Stimulated activated naive B cell treated with anti-CD40 and anti-IgM and Interleukin-4, amounts not matched to agents 10 μg/mL and 1 μg/mL and 100 μg/mL, for 72 hours (primary cell): ENCODE measurements at regions not wholly inside any gene's neighbourhood (a gene's known extent, or its start where the extent isn't known, plus 50 kb on each side); places are given as distances from the start of the nearest gene placed in this dataset.

Experiments
- ATAC-seq, 2 donors: fragments of 150-1000 bp; cut with Tn5 transposase; replicated peaks; 2 replicates each; pipeline ENCODE4 v1.10.0; 2021; ENCODE audit warnings: moderate library complexity in 1 of 2
- DNase-seq: peaks from one replicate; pipeline ENCODE4 v3.0.0; 2021
- H3K27ac Mint-ChIP-seq: one replicate; pipeline ENCODE4 v1.8.0; 2022; ENCODE audit warnings: mild to moderate bottlenecking, mixed read lengths
- H3K27me3 Mint-ChIP-seq, 2 donors: one replicate each; pipeline ENCODE4 v1.8.0; 2022; ENCODE audit warnings: mixed read lengths in 2 of 2
- H3K36me3 Mint-ChIP-seq, 2 donors: one replicate each; pipeline ENCODE4 v1.8.0; 2022; ENCODE audit warnings: mixed read lengths in 2 of 2, mild to moderate bottlenecking in 1 of 2
- H3K4me1 Mint-ChIP-seq, 2 donors: one replicate each; pipeline ENCODE4 v1.8.0; 2022; ENCODE audit warnings: mixed read lengths in 2 of 2, mild to moderate bottlenecking in 1 of 2
- H3K4me3 Mint-ChIP-seq, 2 donors: one replicate each; pipeline ENCODE4 v1.8.0; 2022; ENCODE audit warnings: mild to moderate bottlenecking in 2 of 2, mixed read lengths in 2 of 2, moderate library complexity in 1 of 2
- H3K9me3 Mint-ChIP-seq, 2 donors: one replicate each; pipeline ENCODE4 v1.8.0; 2022; ENCODE audit warnings: mixed read lengths in 2 of 2, mild to moderate bottlenecking in 1 of 2

DNA sequence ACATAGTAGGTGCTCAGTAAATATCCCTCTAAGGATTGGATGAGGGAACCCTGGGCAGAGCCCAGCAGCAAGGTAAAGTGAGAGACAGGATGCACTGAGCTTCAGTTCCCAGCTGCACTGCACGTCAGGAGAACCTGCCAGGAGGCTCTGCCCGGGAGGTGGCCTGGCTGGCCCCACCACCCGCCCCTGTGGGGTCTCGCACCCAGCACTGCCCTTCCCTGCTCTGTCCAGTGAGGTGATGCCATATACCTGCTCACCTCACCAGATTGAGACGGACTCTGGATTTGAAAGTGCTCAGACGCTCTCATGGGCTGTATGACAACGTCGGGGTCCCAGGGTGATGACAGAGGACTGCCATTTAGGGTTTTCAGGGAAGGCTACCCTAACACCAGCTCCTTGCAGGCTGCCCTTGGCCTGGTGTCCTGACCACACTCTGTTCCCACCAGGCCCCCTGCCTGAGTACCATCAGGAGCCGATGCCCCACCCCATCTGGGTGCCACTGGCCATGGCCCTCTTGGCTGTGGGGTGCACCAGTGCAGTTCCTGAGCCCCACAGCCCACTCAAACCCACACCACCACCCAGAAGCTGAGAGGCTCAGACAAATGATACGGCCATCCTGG lies 61.7 kb upstream of the FGF3 start:
- Mint-ChIP-seq H3K4me1 (no peaks in the 10 kb centered on the region), H3K9me3 (no peaks in the 10 kb centered on the region), H3K27ac (no peak overlapping the region), H3K4me3 (no peak overlapping the region), H3K36me3 (no peaks in the 10 kb centered on the region), H3K27me3 (peaks cover 16 to 18% of the 10 kb centered on the region in 2 donors)
- no peak for DNase-seq
- ATAC-seq, result no peak

DNA sequence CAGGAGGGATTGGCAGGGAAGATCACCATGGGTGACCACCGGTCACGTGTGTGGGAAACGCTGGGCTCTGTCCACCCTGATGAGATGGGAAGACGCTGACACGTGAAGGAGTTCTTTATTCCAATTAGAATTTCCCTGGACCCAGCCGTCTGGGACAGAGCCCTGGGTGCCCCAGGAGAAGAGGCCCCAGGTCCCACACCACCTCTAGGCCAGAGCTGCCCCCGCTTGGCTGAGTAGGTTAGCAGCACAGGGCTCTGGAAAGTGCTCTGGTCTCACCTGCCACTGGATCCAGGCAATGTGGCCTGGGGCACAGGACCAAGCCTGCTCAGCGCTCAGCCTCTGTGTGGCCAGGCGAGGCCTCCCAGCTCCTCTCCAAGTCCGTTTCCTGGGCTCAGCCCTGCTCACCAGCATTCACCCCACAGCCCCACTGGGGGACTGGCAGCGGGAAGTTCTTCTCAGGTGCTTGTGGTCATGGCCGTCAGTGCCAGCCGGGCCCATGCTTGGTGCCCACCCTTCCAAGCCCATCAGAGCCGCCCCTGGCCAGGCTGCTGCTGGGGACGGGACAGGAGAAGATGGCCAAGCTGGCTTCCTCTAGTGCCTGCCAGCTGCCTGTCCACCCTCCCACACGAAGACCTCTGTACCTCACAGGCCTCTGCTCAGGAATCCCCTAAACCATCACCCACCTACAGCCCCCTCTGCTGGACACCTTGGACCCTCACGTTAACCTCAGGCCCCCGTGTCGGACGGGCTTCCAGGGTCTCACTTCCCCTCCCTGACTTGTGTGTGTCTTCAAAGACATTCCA lies 62.5 kb upstream of the FGF3 start:
- Mint-ChIP-seq H3K4me3 (no peak overlapping the region), H3K36me3 (no peaks in the 10 kb centered on the region), H3K27ac (no peak overlapping the region), H3K9me3 (no peaks in the 10 kb centered on the region), H3K4me1 (no peaks in the 10 kb centered on the region), H3K27me3 (peaks cover 13 to 18% of the 10 kb centered on the region in 2 donors)
- DNase-seq (no peak), ATAC-seq (no peak)

DNA sequence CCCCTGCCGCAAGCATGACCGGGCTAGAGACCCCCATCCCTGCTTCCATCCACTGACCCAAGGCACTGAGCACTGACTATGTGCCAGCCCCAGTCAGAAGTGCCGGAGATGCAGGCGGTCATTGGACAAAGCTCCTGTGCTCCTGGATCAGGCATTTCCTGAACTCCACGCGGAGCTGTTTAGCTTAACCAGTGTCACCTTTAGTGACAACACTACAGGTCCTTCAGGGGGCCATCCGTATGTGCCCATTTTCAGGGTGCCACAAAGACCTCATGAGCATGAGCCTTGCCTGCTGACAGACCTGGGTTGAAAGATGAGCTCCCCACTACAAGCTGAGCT lies 63.0 kb upstream of the FGF3 start:
- Mint-ChIP-seq H3K27me3 (peaks cover 13 to 18% of the 10 kb centered on the region in 2 donors), H3K4me1 (no peaks in the 10 kb centered on the region)

GRCh38 chr11:69883292-69884255 lies 64.4 kb upstream of the FGF3 start:
- Mint-ChIP-seq H3K9me3 (no peaks in the 10 kb centered on the region), H3K4me1 (peaks cover 0 to 4% of the 10 kb centered on the region in 2 donors), H3K36me3 (no peaks in the 10 kb centered on the region), H3K27me3 (peaks cover 17 to 28% of the 10 kb centered on the region in 2 donors), H3K27ac (no peak overlapping the region), H3K4me3 (no peak overlapping the region)
- ATAC-seq (no peak), DNase-seq (no peak)

More for the DNA sequence above, 63.0 kb upstream of the FGF3 start:
- Mint-ChIP-seq H3K36me3 (no peaks in the 10 kb centered on the region), H3K27ac (no peak overlapping the region), H3K4me3 (no peak overlapping the region), H3K9me3 (no peaks in the 10 kb centered on the region)
- DNase-seq (no peak), ATAC-seq (no peak)

- H3K9me3 Mint-ChIP-seq, result no peaks in the 10 kb centered on the region
- no peak for ATAC-seq
- H3K27me3 Mint-ChIP-seq, result peaks cover 19 to 29% of the 10 kb centered on the region in 2 donors
- H3K4me3 Mint-ChIP-seq, result no peak overlapping the region
- no peak overlapping the region for H3K27ac Mint-ChIP-seq
- no peaks in the 10 kb centered on the region for H3K36me3 Mint-ChIP-seq
- no peak for DNase-seq
- H3K4me1 Mint-ChIP-seq, result peaks cover 0 to 4% of the 10 kb centered on the region in 2 donors
Observed at GRCh38 chr11:69884286-69884685, 65.1 kb upstream of the FGF3 start.

DNA sequence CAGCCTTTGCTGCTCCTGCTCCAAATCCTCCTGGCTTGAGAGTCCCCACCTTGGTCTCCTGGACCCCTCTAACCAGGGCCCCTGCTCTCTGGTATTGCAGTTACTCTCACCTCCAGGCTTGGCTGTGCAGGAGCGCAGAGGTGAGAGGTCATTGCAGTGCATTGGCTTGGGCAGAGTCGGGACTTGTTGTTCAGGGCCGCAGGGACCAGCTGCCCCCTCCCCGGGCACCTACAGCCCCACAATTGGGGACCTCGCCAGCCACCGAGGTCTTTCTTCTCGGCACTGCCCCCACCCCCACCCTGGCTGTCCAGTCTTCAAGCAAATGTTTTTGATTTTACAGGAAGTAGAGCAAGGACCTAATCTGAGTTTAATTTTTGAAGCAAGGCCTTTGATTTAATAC lies 65.5 kb upstream of the FGF3 start:
- DNase-seq (no peak), ATAC-seq (no peak)
- Mint-ChIP-seq H3K27ac (no peak overlapping the region), H3K4me1 (peaks cover 0 to 4% of the 10 kb centered on the region in 2 donors), H3K9me3 (no peaks in the 10 kb centered on the region), H3K4me3 (no peak overlapping the region), H3K36me3 (no peaks in the 10 kb centered on the region), H3K27me3 (peaks cover 22 to 32% of the 10 kb centered on the region in 2 donors)

DNA sequence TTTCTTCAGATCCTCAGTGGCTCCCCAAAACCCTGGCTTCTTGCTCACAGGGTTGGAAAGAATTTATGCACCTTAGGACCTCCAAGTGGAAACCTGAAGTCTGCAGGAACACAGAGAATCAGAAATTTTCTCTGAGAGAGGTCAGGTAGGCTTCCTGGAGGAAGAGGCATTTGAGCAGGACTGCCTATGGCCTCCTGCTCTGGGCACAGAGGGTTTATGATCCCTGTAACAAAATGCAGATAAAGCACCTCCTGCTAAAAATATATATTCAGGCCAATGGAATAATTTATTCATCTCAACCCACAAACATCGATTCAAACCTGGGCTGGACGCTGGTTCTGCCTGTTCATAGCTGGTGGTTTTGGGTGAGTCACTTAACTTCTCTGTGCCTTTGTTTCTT lies 68.1 kb upstream of the FGF3 start:
- Mint-ChIP-seq H3K4me3 (no peak overlapping the region), H3K4me1 (peaks cover 0 to 5% of the 10 kb centered on the region in 2 donors), H3K36me3 (no peaks in the 10 kb centered on the region), H3K27ac (no peak overlapping the region), H3K9me3 (no peaks in the 10 kb centered on the region), H3K27me3 (peaks cover 32 to 58% of the 10 kb centered on the region in 2 donors)
- DNase-seq, result no peak
- no peak for ATAC-seq

DNA sequence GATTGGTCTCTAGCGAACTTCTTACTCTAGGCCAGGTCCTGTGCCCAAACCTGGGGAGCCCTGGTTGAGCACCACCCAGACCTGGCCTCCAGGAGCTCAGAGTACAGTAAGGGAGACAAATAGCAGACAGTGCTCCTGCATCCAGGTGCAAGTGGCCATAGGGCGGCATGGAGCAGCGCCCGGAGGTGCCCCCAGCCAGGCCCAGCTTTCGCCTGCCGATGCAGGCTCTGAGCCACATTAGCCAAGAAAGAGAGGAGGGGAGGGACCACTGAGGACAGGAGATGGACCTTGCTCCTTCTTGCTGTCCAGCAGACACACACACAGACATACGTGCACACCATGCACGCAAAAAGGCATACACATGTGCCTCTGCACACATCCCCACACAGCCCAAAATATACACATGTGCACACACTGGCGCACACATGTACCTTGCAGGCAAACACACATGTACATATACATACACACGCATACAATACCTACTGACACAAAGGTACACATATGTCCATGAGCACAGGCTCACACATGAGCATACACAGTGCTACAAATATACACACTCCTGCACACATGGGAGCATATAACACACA lies 68.7 kb upstream of the FGF3 start:
- ATAC-seq (no peak), DNase-seq (no peak)
- Mint-ChIP-seq H3K27me3 (peaks cover 38 to 61% of the 10 kb centered on the region in 2 donors), H3K27ac (no peak overlapping the region), H3K4me3 (no peak overlapping the region), H3K36me3 (no peaks in the 10 kb centered on the region), H3K4me1 (peaks cover 0 to 6% of the 10 kb centered on the region in 2 donors), H3K9me3 (no peaks in the 10 kb centered on the region)

- peaks cover 0 to 6% of the 10 kb centered on the region in 2 donors for H3K4me1 Mint-ChIP-seq
- ATAC-seq, result peak; percentile 68 to 69
- no peak overlapping the region for H3K27ac Mint-ChIP-seq
- H3K27me3 Mint-ChIP-seq, result peaks cover 41 to 64% of the 10 kb centered on the region in 2 donors
- H3K36me3 Mint-ChIP-seq, result no peaks in the 10 kb centered on the region
- H3K4me3 Mint-ChIP-seq, result no peak overlapping the region
- no peak for DNase-seq
- no peaks in the 10 kb centered on the region for H3K9me3 Mint-ChIP-seq
Observed at GRCh38 chr11:69888483-69889181, 69.4 kb upstream of the FGF3 start.

DNA sequence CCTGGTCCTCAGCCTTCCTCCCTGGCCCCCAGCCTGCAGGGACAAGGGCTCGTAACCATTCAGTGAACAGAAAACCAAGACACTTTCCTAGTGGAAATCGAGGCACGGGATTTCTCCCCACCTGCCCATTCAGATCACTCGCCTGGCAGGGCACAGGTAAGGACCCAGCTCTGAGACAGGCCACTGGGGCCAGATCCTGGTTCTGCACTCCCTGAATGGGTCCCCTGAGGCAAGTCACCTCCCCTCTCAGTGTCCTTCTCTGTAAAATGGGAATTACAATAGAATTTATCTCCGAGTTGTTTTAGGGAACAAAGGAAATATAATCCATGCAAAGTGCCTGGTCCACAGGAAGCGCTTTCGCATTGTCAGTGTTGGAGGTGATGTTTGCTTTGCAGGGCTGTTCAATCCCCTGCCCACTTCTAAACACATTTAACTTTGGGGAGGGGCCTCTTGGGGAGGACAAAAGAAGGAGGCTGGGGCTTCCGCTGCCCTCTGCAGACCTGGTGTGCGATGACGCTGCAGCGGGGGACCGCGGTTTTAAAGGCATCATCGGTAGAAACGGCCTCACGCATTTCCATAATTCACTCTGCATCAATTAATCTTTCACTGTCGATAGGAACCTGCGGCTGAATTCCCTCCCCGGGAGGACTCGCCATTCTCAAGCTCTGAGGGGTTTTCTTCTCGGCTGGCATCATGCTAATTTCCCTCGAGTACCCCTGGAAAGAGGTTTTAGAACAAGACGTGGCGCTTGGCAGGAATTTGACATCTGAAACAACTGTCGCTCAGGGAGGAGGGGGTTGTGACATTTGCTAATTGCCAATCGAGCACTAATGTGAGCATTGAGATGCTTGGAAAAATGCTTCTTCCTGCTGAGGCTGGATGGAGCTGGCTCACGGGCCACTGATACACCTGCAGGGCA lies 70.4 kb upstream of the FGF3 start:
- ATAC-seq, result no peak
- H3K4me3 Mint-ChIP-seq, result no peak overlapping the region
- H3K4me1 Mint-ChIP-seq, result peaks cover 0 to 6% of the 10 kb centered on the region in 2 donors
- no peaks in the 10 kb centered on the region for H3K9me3 Mint-ChIP-seq
- H3K27me3 Mint-ChIP-seq, result peaks cover 51 to 68% of the 10 kb centered on the region in 2 donors
- DNase-seq, result no peak
- peak overlapping the region; percentile 51 for H3K27ac Mint-ChIP-seq
- no peaks in the 10 kb centered on the region for H3K36me3 Mint-ChIP-seq

DNA sequence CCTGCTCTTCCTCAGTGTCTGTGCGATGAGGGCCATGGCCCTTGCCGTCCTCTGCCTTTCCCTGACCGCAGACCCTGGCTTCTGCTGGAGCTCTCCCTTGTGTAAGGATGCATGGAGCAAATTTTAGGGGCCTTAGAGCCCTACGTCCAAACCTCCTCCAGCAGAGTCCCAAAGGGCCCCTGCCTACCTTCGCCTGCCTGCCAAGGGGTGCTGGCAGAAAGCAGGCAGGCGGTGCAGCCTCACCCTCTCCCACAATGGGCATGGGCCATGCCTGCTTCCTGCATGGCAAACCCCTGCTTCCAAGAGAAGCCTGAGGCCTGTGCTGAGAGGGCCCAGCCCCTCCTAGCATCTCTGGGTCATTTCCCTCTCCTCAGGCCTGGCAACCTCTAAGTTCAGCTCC lies 71.3 kb upstream of the FGF3 start:
- DNase-seq (no peak), ATAC-seq (no peak)
- Mint-ChIP-seq H3K27me3 (peaks cover 54 to 76% of the 10 kb centered on the region in 2 donors), H3K27ac (no peak overlapping the region), H3K4me3 (no peak overlapping the region), H3K9me3 (no peaks in the 10 kb centered on the region), H3K36me3 (no peaks in the 10 kb centered on the region), H3K4me1 (peaks cover 0 to 6% of the 10 kb centered on the region in 2 donors)

DNA sequence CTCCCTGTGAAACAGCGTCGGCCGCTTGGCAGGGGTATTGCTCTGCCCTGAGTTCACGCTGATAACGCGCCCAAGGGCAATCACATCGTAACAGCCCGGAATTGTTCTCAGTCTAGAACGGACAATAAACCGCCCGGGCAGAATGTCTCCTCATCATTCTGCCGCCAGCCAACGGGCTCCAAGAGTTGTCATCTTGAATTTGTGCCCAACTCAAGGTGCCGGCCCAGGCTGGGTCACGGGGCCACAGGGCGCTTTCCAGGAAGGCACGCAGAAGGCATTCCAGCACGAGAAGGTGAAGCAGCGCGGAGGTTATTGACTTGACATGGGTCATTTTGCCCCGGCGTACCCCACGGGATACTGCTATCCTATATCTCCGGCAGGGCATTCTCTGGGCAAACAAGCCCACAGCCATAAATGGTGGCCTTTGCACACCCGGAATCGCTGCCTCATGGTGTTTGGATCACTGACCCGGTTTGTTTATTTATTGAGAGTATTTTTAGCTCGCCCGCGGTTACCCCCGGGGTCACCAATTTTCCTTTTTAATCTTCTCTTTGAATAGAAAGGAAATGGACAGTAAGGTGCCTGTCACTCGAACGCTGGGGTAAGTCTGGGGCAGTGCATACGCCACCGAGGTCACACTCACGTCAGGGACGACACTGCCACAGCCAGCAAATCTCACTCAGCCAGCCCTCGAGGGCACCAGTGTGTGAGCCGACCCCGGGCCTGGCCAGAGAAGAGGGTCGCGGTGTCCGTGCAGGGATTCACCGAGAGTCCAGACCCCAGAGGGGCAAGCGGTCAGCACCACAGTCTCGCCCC lies 72.4 kb upstream of the FGF3 start:
- Mint-ChIP-seq H3K4me3 (no peak overlapping the region), H3K4me1 (peaks cover 0 to 6% of the 10 kb centered on the region in 2 donors), H3K9me3 (no peaks in the 10 kb centered on the region), H3K27me3 (peaks cover 48 to 80% of the 10 kb centered on the region in 2 donors), H3K27ac (no peak overlapping the region), H3K36me3 (no peaks in the 10 kb centered on the region)
- ATAC-seq, result no peak
- no peak for DNase-seq
